PC-9 (cell line): ENCODE measurements at regions not wholly inside any gene's neighbourhood (a gene's known extent, or its start where the extent isn't known, plus 50 kb on each side); places are given as distances from the start of the nearest gene placed in this dataset.

Experiments
- BruUV-seq: library from RNA; stranded (reverse); fragments of 400-500 nt; replicated peaks from 2 replicates; lab custom pipeline; 2021; lab: Mats Ljungman, UMichigan
- CTCF ChIA-PET: fragments of 300-600 bp; sonication (Branson Sonifier 250); formaldehyde crosslinking; loops from one replicate; lab custom pipeline; 2022; ENCODE audit warnings: antibody characterized with exemption; lab: Charles Lee
- POLR2A ChIA-PET: fragments of 300-600 bp; sonication (Branson Sonifier 250); formaldehyde crosslinking; loops from one replicate; lab custom pipeline; 2022; ENCODE audit warnings: antibody characterized with exemption; ENCODE audit not compliant: unreplicated experiment; lab: Charles Lee
- DNase-seq, 2 experiments: peaks; one replicate each; pipeline versions ENCODE4 v3.0.0 to v3.0.0-alpha.2; 2015 to 2022; ENCODE audit warnings: mixed read lengths in 1 of 2
- H2AFZ ChIP-seq: fragments of 200-600 bp; sonication (generic); 2 replicates; pipeline ENCODE4 v1.8.1; 2017; ENCODE audit warnings: antibody characterized with exemption
- H3F3A ChIP-seq: fragments of 200-600 bp; sonication (generic); 2 replicates; pipeline ENCODE4 v1.8.1; 2017; ENCODE audit warnings: antibody characterized with exemption, mild to moderate bottlenecking, low read depth; ENCODE audit not compliant: insufficient read depth
- H3K27ac ChIP-seq: fragments of 200-600 bp; sonication (generic); 2 replicates; pipeline ENCODE4 v1.6.1; 2016; ENCODE audit warnings: mixed run types
- H3K27me3 ChIP-seq: fragments of 200-600 bp; sonication (generic); 2 replicates; pipeline ENCODE4 v1.6.1; 2016; ENCODE audit warnings: low read depth, mixed run types; ENCODE audit not compliant: insufficient read depth
- H3K36me3 ChIP-seq: fragments of 200-600 bp; sonication (generic); 2 replicates; pipeline ENCODE4 v1.6.1; 2016; ENCODE audit warnings: low read depth, mixed run types
- H3K4me1 ChIP-seq: fragments of 200-600 bp; sonication (generic); replicated peaks from 2 replicates; pipeline ENCODE4 v1.6.1; 2016; ENCODE audit warnings: mixed run types; ENCODE audit not compliant: insufficient read depth
- H3K4me2 ChIP-seq: fragments of 200-600 bp; sonication (generic); 2 replicates; pipeline ENCODE4 v1.6.1; 2017; ENCODE audit warnings: mixed run types
- H3K4me3 ChIP-seq: fragments of 200-600 bp; sonication (generic); 2 replicates; pipeline ENCODE4 v1.6.1; 2016; ENCODE audit warnings: mixed run types
- H3K79me2 ChIP-seq: fragments of 200-600 bp; sonication (generic); 2 replicates; pipeline ENCODE4 v1.6.1; 2017; ENCODE audit warnings: low read depth, mixed run types
- H3K9me2 ChIP-seq: fragments of 200-600 bp; sonication (generic); 2 replicates; pipeline ENCODE4 v1.8.1; 2017; ENCODE audit warnings: mild to moderate bottlenecking; ENCODE audit not compliant: insufficient read depth
- H3K9me3 ChIP-seq: fragments of 200-600 bp; sonication (generic); 2 replicates; pipeline ENCODE4 v1.8.1; 2016; ENCODE audit warnings: low read depth; ENCODE audit not compliant: insufficient read depth
- H4K20me1 ChIP-seq: fragments of 200-600 bp; sonication (generic); 2 replicates; pipeline ENCODE4 v1.8.1; 2017; ENCODE audit not compliant: insufficient read depth
- EZH2 ChIP-seq: fragments of 200-600 bp; sonication (generic); IDR thresholded peaks from 2 replicates; pipeline ENCODE4 v1.8.0; 2017; ENCODE audit warnings: antibody characterized with exemption, low read depth
- intact Hi-C: fragments of 100-400 bp; cut with micrococcal nuclease; formaldehyde crosslinking; loops from one replicate; pipeline ENCODE4 v1.10.0; 2022; ENCODE audit not compliant: unreplicated experiment
- TF ChIP-seq, protein P1 (sequence below): fragments of 200-600 bp; sonication (generic); conservative IDR thresholded peaks from 2 replicates; pipeline ENCODE4 v1.6.1; 2017; ENCODE audit warnings: mixed run types, antibody characterized with exemption, mild to moderate bottlenecking, moderate library complexity

GRCh38 chrX:155767051-155767875 is 113.9 kb upstream of the VAMP7 start:
- H3K4me3 ChIP-seq: peak overlapping the region; percentile 79
- no peaks in the 10 kb centered on the region for H4K20me1 ChIP-seq
- H3K9me3 ChIP-seq: no peaks in the 10 kb centered on the region
- TF ChIP-seq EZH2: no peak
- TF ChIP-seq, protein P1, sequence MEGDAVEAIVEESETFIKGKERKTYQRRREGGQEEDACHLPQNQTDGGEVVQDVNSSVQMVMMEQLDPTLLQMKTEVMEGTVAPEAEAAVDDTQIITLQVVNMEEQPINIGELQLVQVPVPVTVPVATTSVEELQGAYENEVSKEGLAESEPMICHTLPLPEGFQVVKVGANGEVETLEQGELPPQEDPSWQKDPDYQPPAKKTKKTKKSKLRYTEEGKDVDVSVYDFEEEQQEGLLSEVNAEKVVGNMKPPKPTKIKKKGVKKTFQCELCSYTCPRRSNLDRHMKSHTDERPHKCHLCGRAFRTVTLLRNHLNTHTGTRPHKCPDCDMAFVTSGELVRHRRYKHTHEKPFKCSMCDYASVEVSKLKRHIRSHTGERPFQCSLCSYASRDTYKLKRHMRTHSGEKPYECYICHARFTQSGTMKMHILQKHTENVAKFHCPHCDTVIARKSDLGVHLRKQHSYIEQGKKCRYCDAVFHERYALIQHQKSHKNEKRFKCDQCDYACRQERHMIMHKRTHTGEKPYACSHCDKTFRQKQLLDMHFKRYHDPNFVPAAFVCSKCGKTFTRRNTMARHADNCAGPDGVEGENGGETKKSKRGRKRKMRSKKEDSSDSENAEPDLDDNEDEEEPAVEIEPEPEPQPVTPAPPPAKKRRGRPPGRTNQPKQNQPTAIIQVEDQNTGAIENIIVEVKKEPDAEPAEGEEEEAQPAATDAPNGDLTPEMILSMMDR: no peak
- peak; percentile 65 to 73 for DNase-seq
- peaks cover 19% of the 10 kb centered on the region for H3K4me1 ChIP-seq
- peak overlapping the region; percentile 94 for H3K4me2 ChIP-seq
- POLR2A ChIA-PET: no interaction called here
- no peaks in the 10 kb centered on the region for H3K79me2 ChIP-seq
- TSS peak; percentile 85 for BruUV-seq
- intact Hi-C loops: loop anchor here (1.0 to 2.0 kb wide), 2 partner anchors 20 to 551 kb away; partner anchors contain the start of gene VBP1
- no peak overlapping the region for H3K27ac ChIP-seq
- peak overlapping the region; percentile 89 for H2AFZ ChIP-seq
- no peaks in the 10 kb centered on the region for H3K36me3 ChIP-seq
- H3F3A ChIP-seq: 0 out of 2 replicates have a peak, but pooled peaks cover 7% of the 10 kb centered on the region
- CTCF ChIA-PET: no interaction called here
- H3K27me3 ChIP-seq: no peaks in the 10 kb centered on the region
- no peaks in the 10 kb centered on the region for H3K9me2 ChIP-seq

DNA sequence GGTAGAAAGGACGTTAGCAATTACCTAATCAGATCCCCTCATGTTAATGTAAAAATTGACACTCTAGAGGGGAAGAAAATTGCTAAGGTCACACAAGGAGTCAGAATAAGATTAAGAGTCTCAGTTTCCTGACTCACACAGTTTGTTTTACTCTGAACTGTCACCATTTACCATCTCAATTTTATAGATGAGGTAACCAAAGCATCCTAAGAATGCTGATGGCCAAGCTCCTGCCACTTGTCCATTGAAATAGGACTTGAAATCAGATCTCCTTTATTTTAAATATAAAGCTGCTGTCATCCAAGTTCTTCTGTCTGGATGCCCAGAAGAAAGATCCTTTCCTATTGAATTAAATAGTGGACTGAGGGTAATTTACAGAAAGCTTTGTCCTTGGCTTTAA is 114.8 kb upstream of the VAMP7 start:
- Histone ChIP-seq H3K9me3 (no peaks in the 10 kb centered on the region), H3K9me2 (no peaks in the 10 kb centered on the region), H3K4me3 (peak overlapping the region; percentile 79; the same call in 1 of the 2 replicates), H3K4me1 (peaks cover 19% of the 10 kb centered on the region), H3F3A (0 out of 2 replicates have a peak, but pooled peaks cover 7% of the 10 kb centered on the region), H3K36me3 (no peaks in the 10 kb centered on the region), H2AFZ (peak overlapping the region; percentile 89; the same call in 1 of the 2 replicates), H3K4me2 (peak overlapping the region; percentile 94), H3K27ac (no peak overlapping the region), H3K79me2 (no peaks in the 10 kb centered on the region), H3K27me3 (no peaks in the 10 kb centered on the region), H4K20me1 (no peaks in the 10 kb centered on the region)
- BruUV-seq: no TSS peak
- intact Hi-C loops: loop anchor here (2.0 kb wide), 1 partner anchor 20 kb away; no protein-coding TSS in a partner anchor
- ChIA-PET POLR2A (no interaction called here), CTCF (no interaction called here)
- no peak for TF ChIP-seq EZH2
- TF ChIP-seq, protein P1: no peak
- DNase-seq: peak in 1 of 2 experiments; percentile 39

- no peak for DNase-seq
- Histone ChIP-seq H3K9me2 (no peaks in the 10 kb centered on the region), H3K9me3 (no peaks in the 10 kb centered on the region), H4K20me1 (no peaks in the 10 kb centered on the region), H3K36me3 (no peaks in the 10 kb centered on the region), H3K27me3 (no peaks in the 10 kb centered on the region), H3K4me1 (peaks cover 3% of the 10 kb centered on the region; the same call in 1 of the 2 replicates), H3K79me2 (no peaks in the 10 kb centered on the region), H3K4me3 (no peak overlapping the region), H2AFZ (no peak overlapping the region), H3K4me2 (no peak overlapping the region), H3F3A (no peaks in the 10 kb centered on the region), H3K27ac (no peak overlapping the region)
- TF ChIP-seq, protein P1: no peak
- no peak for TF ChIP-seq EZH2
- intact Hi-C loops: no loop called here
- CTCF ChIA-PET: no interaction called here
- POLR2A ChIA-PET: no interaction called here
- BruUV-seq: no TSS peak
These were observed 120.0 kb upstream of the VAMP7 start for GRCh38 chrX:155761185-155761584.
